MM.1S (cell line): ENCODE measurements at regions not wholly inside any gene's neighbourhood (a gene's known extent, or its start where the extent isn't known, plus 50 kb on each side); places are given as distances from the start of the nearest gene placed in this dataset.

Experiments used
- DNase-seq: peaks from one replicate; pipeline ENCODE4 v3.0.0-alpha.2; 2015
- H2AFZ ChIP-seq: fragments of 300-600 bp; sonication (generic); 2 replicates; pipeline ENCODE4 v1.6.0; 2016; ENCODE audit warnings: antibody characterized with exemption, low read length
- H3F3A ChIP-seq: fragments of 300-600 bp; sonication (generic); 2 replicates; pipeline ENCODE4 v1.6.1; 2016; ENCODE audit warnings: mild to moderate bottlenecking, antibody characterized with exemption, low read length, moderate library complexity, mixed read lengths; ENCODE audit not compliant: insufficient read depth
- H3K27ac ChIP-seq: fragments of 300-600 bp; sonication (generic); 2 replicates; pipeline ENCODE4 v1.5.1; 2016; ENCODE audit warnings: mild to moderate bottlenecking, low read length
- H3K27me3 ChIP-seq: fragments of 300-600 bp; sonication (generic); replicated peaks from 2 replicates; pipeline ENCODE4 v1.6.0; 2016; ENCODE audit warnings: low read length; ENCODE audit not compliant: insufficient read depth
- H3K36me3 ChIP-seq: fragments of 300-600 bp; sonication (generic); replicated peaks from 2 replicates; pipeline ENCODE4 v1.6.1; 2016; ENCODE audit warnings: mild to moderate bottlenecking, low read length, mixed read lengths; ENCODE audit not compliant: insufficient read depth
- H3K4me1 ChIP-seq: fragments of 300-600 bp; sonication (generic); 2 replicates; pipeline ENCODE4 v1.6.1; 2016; ENCODE audit warnings: low read length, mixed read lengths
- H3K4me2 ChIP-seq: fragments of 300-600 bp; sonication (generic); 2 replicates; pipeline ENCODE4 v1.6.0; 2016; ENCODE audit warnings: low read depth, low read length
- H3K4me3 ChIP-seq: fragments of 300-600 bp; sonication (generic); 2 replicates; pipeline ENCODE4 v1.5.1; 2016; ENCODE audit warnings: low read length, mixed read lengths
- H3K79me2 ChIP-seq: fragments of 300-600 bp; sonication (generic); 2 replicates; pipeline ENCODE4 v1.6.1; 2016; ENCODE audit warnings: mixed run types, low read length, mixed read lengths
- H3K9ac ChIP-seq: fragments of 300-600 bp; sonication (generic); 2 replicates; pipeline ENCODE4 v1.6.1; 2016; ENCODE audit warnings: low read length, mixed read lengths
- H3K9me2 ChIP-seq: fragments of 300-600 bp; sonication (generic); replicated peaks from 2 replicates; pipeline ENCODE4 v1.6.1; 2016; ENCODE audit warnings: mild to moderate bottlenecking, low read length, mixed read lengths; ENCODE audit not compliant: insufficient read depth
- H3K9me3 ChIP-seq: fragments of 300-600 bp; sonication (generic); replicated peaks from 2 replicates; pipeline ENCODE4 v1.6.1; 2016; ENCODE audit warnings: mild to moderate bottlenecking, low read length, mixed read lengths; ENCODE audit not compliant: insufficient read depth
- H4K20me1 ChIP-seq: fragments of 300-600 bp; sonication (generic); 2 replicates; pipeline ENCODE4 v1.6.1; 2016; ENCODE audit warnings: mild to moderate bottlenecking, low read length, moderate library complexity, mixed read lengths; ENCODE audit not compliant: insufficient read depth
- CTCF ChIP-seq: fragments of 300-600 bp; sonication (generic); IDR thresholded peaks from 2 replicates; pipeline ENCODE4 v1.5.1; 2016; ENCODE audit warnings: antibody characterized with exemption, low read length, mixed read lengths
- EZH2 ChIP-seq: fragments of 300-600 bp; sonication (generic); optimal IDR thresholded peaks from 2 replicates; pipeline ENCODE3; 2017; ENCODE audit warnings: low read depth, mild to moderate bottlenecking, antibody characterized with exemption, low read length, mixed read lengths
- EZH2phosphoT487 ChIP-seq: fragments of 300-600 bp; sonication (generic); IDR thresholded peaks from 2 replicates; pipeline ENCODE4 v1.6.1; 2018; ENCODE audit warnings: antibody characterized with exemption, low read length

- Histone ChIP-seq H3K4me1 (no peaks in the 10 kb centered on the region), H3K4me2 (no peak overlapping the region)
Measured at GRCh38 chr2:67835266-67835665, 227.5 kb downstream of the C1D start.

GRCh38 chr2:67836866-67837265 lies 225.9 kb downstream of the C1D start:
- TF ChIP-seq EZH2 (no peak), EZH2phosphoT487 (no peak), CTCF (no peak)
- no peaks in the 10 kb centered on the region for H3K27me3 ChIP-seq
- no peak overlapping the region for H3K4me3 ChIP-seq
- H4K20me1 ChIP-seq, result no peaks in the 10 kb centered on the region
- no peak for DNase-seq
- no peaks in the 10 kb centered on the region for H3K9me2 ChIP-seq
- H3K79me2 ChIP-seq, result no peaks in the 10 kb centered on the region
- H3F3A ChIP-seq, result no peaks in the 10 kb centered on the region
- no peak overlapping the region for H3K27ac ChIP-seq
- no peaks in the 10 kb centered on the region for H3K9me3 ChIP-seq
- H3K4me1 ChIP-seq, result no peaks in the 10 kb centered on the region
- no peak overlapping the region for H3K9ac ChIP-seq
- no peak overlapping the region for H3K4me2 ChIP-seq
- H2AFZ ChIP-seq, result no peak overlapping the region
- H3K36me3 ChIP-seq, result no peaks in the 10 kb centered on the region

More at GRCh38 chr2:67835266-67835665, 227.5 kb downstream of the C1D start:
- no peaks in the 10 kb centered on the region for H3K36me3 ChIP-seq
- H3F3A ChIP-seq, result no peaks in the 10 kb centered on the region
- TF ChIP-seq CTCF, result no peak
- TF ChIP-seq EZH2phosphoT487, result no peak
- TF ChIP-seq EZH2, result no peak
- no peaks in the 10 kb centered on the region for H3K27me3 ChIP-seq
- no peaks in the 10 kb centered on the region for H3K9me3 ChIP-seq
- H3K27ac ChIP-seq, result no peak overlapping the region
- no peaks in the 10 kb centered on the region for H3K79me2 ChIP-seq
- no peak overlapping the region for H3K9ac ChIP-seq
- H2AFZ ChIP-seq, result no peak overlapping the region
- H4K20me1 ChIP-seq, result no peaks in the 10 kb centered on the region
- H3K4me3 ChIP-seq, result no peak overlapping the region
- no peaks in the 10 kb centered on the region for H3K9me2 ChIP-seq
- DNase-seq, result no peak

- Histone ChIP-seq H3K9ac (no peak overlapping the region), H4K20me1 (no peaks in the 10 kb centered on the region), H3K4me1 (no peaks in the 10 kb centered on the region), H3K27ac (no peak overlapping the region), H2AFZ (no peak overlapping the region), H3K79me2 (no peaks in the 10 kb centered on the region), H3K4me2 (no peak overlapping the region), H3K9me3 (no peaks in the 10 kb centered on the region), H3K36me3 (no peaks in the 10 kb centered on the region), H3K4me3 (no peak overlapping the region), H3K9me2 (no peaks in the 10 kb centered on the region), H3F3A (no peaks in the 10 kb centered on the region), H3K27me3 (no peaks in the 10 kb centered on the region)
- DNase-seq, result no peak
- TF ChIP-seq EZH2phosphoT487 (no peak), EZH2 (no peak), CTCF (no peak)
Measured at GRCh38 chr2:67838205-67838604, 224.6 kb downstream of the C1D start.
